SK-N-SH treated with all-trans-retinoic acid at 6 μM for 48 hours (cell line): ENCODE measurements at regions not wholly inside any gene's neighbourhood (a gene's known extent, or its start where the extent isn't known, plus 50 kb on each side); places are given as distances from the start of the nearest gene placed in this dataset.

ENCODE experiments used
- PPARA ChIP-seq: fragments of 250-450 bp; sonication (Bioruptor Pico); IDR thresholded peaks from 2 replicates; pipeline ENCODE4 v1.5.0; 2020; ENCODE audit warnings: mild to moderate bottlenecking, borderline replicate concordance
- RARB ChIP-seq: fragments of 250-450 bp; sonication (Bioruptor Pico); IDR thresholded peaks from 2 replicates; pipeline ENCODE4 v1.8.0; 2021; ENCODE audit warnings: mild to moderate bottlenecking, moderate library complexity

DNA sequence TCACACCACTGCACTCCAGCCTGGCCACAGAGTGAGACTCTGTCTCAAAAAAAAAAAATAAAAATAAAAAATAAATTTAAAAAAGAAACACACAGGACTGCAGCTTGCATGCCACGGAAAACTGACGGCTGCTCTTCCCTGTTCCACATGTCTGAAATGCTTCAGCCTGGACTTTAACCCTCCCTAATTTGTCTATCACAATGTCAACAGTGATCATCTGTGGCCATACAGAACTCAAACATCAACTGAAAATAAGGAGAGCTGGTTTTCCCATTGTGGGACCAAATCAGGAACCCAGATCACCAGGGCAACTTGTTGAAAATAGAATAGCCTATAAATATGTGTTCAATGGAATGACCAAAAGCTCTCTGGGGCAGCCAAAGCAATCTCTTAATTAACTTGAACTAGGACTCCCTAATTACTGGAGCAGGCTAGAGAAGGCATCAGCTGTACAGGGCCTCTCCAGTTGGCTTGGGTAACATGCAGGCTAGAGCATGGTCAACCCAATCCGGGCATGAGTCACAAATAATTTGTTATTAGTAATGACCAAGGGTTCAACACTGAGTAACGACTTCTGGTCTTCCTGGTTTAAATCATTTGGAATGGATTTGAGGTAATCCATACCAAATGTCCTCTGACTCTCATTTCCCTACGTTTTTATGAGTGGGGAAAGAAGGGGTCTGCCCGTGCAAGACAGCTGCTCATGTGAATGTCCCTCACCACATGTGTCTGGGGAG lies 62.7 kb upstream of the KAZN start:
- TF ChIP-seq PPARA (CRISPR knock-in tag) (no peak), RARB (CRISPR knock-in tag) (no peak)
